ENCODE measurements at regions not wholly inside any gene's neighbourhood (a gene's known extent, or its start where the extent isn't known, plus 50 kb on each side); places are given as distances from the start of the nearest gene placed in this dataset.

DNA sequence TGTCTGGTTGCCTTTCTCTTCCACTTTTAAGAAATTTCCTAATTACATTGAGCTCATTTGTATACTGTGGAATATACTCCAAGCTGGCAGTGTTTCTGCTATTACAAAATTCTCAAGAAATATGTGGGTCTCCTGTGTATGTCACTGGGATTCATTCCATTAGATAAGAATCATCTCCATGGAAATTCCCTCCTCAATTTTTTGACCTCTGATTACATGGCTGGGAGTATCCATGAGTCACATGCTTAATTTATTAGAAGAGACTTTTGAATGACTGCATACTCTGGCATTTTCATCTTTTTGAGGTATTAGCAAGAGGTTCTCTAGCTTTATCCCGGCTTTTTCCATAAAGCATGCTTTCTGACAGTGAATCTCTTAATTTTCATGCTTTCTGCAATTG is 665.5 kb upstream of the CNTNAP5 start:
- no peak for DNase-seq

GRCh38 chr2:123362671-123363440 is 662.2 kb upstream of the CNTNAP5 start:
- TF ChIP-seq, protein P1, sequence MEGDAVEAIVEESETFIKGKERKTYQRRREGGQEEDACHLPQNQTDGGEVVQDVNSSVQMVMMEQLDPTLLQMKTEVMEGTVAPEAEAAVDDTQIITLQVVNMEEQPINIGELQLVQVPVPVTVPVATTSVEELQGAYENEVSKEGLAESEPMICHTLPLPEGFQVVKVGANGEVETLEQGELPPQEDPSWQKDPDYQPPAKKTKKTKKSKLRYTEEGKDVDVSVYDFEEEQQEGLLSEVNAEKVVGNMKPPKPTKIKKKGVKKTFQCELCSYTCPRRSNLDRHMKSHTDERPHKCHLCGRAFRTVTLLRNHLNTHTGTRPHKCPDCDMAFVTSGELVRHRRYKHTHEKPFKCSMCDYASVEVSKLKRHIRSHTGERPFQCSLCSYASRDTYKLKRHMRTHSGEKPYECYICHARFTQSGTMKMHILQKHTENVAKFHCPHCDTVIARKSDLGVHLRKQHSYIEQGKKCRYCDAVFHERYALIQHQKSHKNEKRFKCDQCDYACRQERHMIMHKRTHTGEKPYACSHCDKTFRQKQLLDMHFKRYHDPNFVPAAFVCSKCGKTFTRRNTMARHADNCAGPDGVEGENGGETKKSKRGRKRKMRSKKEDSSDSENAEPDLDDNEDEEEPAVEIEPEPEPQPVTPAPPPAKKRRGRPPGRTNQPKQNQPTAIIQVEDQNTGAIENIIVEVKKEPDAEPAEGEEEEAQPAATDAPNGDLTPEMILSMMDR (IDR thresholded peaks at IDR 0.05; ENCODE audit: partially characterized antibody, unreplicated experiment): no peak
- no peak for DNase-seq
- no peaks in the 10 kb centered on the region for H3K4me1 Mint-ChIP-seq (ENCODE audit: low read depth, unreplicated experiment)
- no peaks in the 10 kb centered on the region for H3K9me3 Mint-ChIP-seq (ENCODE audit: unreplicated experiment)
- no peak overlapping the region for H3K27ac Mint-ChIP-seq (ENCODE audit: unreplicated experiment)
- H3K36me3 Mint-ChIP-seq (ENCODE audit: unreplicated experiment): no peaks in the 10 kb centered on the region
- no peak overlapping the region for H3K4me3 Mint-ChIP-seq (ENCODE audit: unreplicated experiment)
- no peaks in the 10 kb centered on the region for H3K27me3 Mint-ChIP-seq (ENCODE audit: unreplicated experiment)

More for the DNA sequence above, 665.5 kb upstream of the CNTNAP5 start:
- H3K4me1 Mint-ChIP-seq (ENCODE audit: low read depth, unreplicated experiment): no peaks in the 10 kb centered on the region
- H3K9me3 Mint-ChIP-seq (ENCODE audit: unreplicated experiment): no peaks in the 10 kb centered on the region
- no peak overlapping the region for H3K27ac Mint-ChIP-seq (ENCODE audit: unreplicated experiment)
- no peaks in the 10 kb centered on the region for H3K27me3 Mint-ChIP-seq (ENCODE audit: unreplicated experiment)
- H3K36me3 Mint-ChIP-seq (ENCODE audit: unreplicated experiment): no peaks in the 10 kb centered on the region
- no peak overlapping the region for H3K4me3 Mint-ChIP-seq (ENCODE audit: unreplicated experiment)
- TF ChIP-seq, protein P1 (IDR thresholded peaks at IDR 0.05; ENCODE audit: partially characterized antibody, unreplicated experiment): no peak

GRCh38 chr2:123363826-123364225 is 661.3 kb upstream of the CNTNAP5 start:
- Mint-ChIP-seq H3K36me3 (ENCODE audit: unreplicated experiment) (no peaks in the 10 kb centered on the region), H3K4me1 (ENCODE audit: low read depth, unreplicated experiment) (no peaks in the 10 kb centered on the region), H3K9me3 (ENCODE audit: unreplicated experiment) (no peaks in the 10 kb centered on the region), H3K27me3 (ENCODE audit: unreplicated experiment) (no peaks in the 10 kb centered on the region), H3K4me3 (ENCODE audit: unreplicated experiment) (no peak overlapping the region), H3K27ac (ENCODE audit: unreplicated experiment) (no peak overlapping the region)
- DNase-seq: no peak
- TF ChIP-seq, protein P1 (IDR thresholded peaks at IDR 0.05; ENCODE audit: partially characterized antibody, unreplicated experiment): no peak

GRCh38 chr2:123364243-123364896 is 660.7 kb upstream of the CNTNAP5 start:
- no peaks in the 10 kb centered on the region for H3K27me3 Mint-ChIP-seq (ENCODE audit: unreplicated experiment)
- no peaks in the 10 kb centered on the region for H3K36me3 Mint-ChIP-seq (ENCODE audit: unreplicated experiment)
- TF ChIP-seq, protein P1 (IDR thresholded peaks at IDR 0.05; ENCODE audit: partially characterized antibody, unreplicated experiment): no peak
- DNase-seq: no peak
- H3K9me3 Mint-ChIP-seq (ENCODE audit: unreplicated experiment): no peaks in the 10 kb centered on the region
- no peaks in the 10 kb centered on the region for H3K4me1 Mint-ChIP-seq (ENCODE audit: low read depth, unreplicated experiment)
- H3K27ac Mint-ChIP-seq (ENCODE audit: unreplicated experiment): no peak overlapping the region
- H3K4me3 Mint-ChIP-seq (ENCODE audit: unreplicated experiment): no peak overlapping the region

DNA sequence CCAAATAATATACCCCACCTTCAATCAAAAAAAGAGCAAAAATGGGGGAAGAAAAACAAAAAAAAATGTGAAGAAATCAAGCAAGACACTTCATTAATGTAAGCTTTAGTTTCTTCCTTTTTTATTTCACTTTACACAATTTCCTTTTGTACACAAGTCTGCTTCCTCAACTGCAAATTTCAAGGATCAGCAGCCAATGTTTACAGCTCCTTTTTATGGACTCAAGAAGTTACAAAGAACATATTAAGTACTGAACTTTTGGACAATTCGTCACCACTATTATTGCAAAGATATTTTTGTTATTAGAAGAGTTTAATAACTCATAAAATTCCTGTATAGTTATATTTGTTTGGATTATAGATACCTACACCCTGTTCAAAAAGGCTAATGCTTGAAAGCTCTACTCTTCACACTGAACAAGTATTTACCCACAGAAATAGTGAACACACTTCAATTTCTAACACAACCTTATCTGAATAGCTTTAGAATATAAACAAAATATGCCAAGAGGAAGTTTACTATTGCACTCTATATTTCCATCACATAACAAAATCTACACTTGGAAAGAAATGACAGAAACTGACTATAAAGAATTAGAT is 658.7 kb upstream of the CNTNAP5 start:
- H3K27ac Mint-ChIP-seq (ENCODE audit: unreplicated experiment): no peak overlapping the region
- no peaks in the 10 kb centered on the region for H3K27me3 Mint-ChIP-seq (ENCODE audit: unreplicated experiment)
- H3K9me3 Mint-ChIP-seq (ENCODE audit: unreplicated experiment): no peaks in the 10 kb centered on the region
- H3K36me3 Mint-ChIP-seq (ENCODE audit: unreplicated experiment): no peaks in the 10 kb centered on the region
- no peak overlapping the region for H3K4me3 Mint-ChIP-seq (ENCODE audit: unreplicated experiment)
- no peak for DNase-seq
- H3K4me1 Mint-ChIP-seq (ENCODE audit: low read depth, unreplicated experiment): no peaks in the 10 kb centered on the region
- TF ChIP-seq, protein P1 (IDR thresholded peaks at IDR 0.05; ENCODE audit: partially characterized antibody, unreplicated experiment): no peak
